Activated T-helper 17 cell treated with anti-CD3 and anti-CD28 coated beads, Interleukin-2, amount 50 U/mL, for 72 hours (primary cell): ENCODE measurements at regions not wholly inside any gene's neighbourhood (a gene's known extent, or its start where the extent isn't known, plus 50 kb on each side); places are given as distances from the start of the nearest gene placed in this dataset.

Experiments used
- ATAC-seq: fragments of 150-1000 bp; cut with Tn5 transposase; replicated peaks from 2 replicates; pipeline ENCODE4 v1.10.0; 2021; ENCODE audit warnings: mild to moderate bottlenecking, moderate library complexity
- H3K27ac Mint-ChIP-seq: one replicate; pipeline ENCODE4 v1.8.0; 2022; ENCODE audit warnings: mixed read lengths
- H3K27me3 Mint-ChIP-seq: one replicate; pipeline ENCODE4 v1.8.0; 2022; ENCODE audit warnings: mixed read lengths
- H3K36me3 Mint-ChIP-seq: one replicate; pipeline ENCODE4 v1.8.0; 2022; ENCODE audit warnings: low read depth, mild to moderate bottlenecking, mixed read lengths
- H3K4me1 Mint-ChIP-seq: one replicate; pipeline ENCODE4 v1.8.0; 2022; ENCODE audit warnings: mixed read lengths
- H3K4me3 Mint-ChIP-seq: one replicate; pipeline ENCODE4 v1.8.0; 2022; ENCODE audit warnings: mild to moderate bottlenecking, mixed read lengths
- H3K9me3 Mint-ChIP-seq: one replicate; pipeline ENCODE4 v1.8.0; 2022; ENCODE audit warnings: mixed read lengths

DNA sequence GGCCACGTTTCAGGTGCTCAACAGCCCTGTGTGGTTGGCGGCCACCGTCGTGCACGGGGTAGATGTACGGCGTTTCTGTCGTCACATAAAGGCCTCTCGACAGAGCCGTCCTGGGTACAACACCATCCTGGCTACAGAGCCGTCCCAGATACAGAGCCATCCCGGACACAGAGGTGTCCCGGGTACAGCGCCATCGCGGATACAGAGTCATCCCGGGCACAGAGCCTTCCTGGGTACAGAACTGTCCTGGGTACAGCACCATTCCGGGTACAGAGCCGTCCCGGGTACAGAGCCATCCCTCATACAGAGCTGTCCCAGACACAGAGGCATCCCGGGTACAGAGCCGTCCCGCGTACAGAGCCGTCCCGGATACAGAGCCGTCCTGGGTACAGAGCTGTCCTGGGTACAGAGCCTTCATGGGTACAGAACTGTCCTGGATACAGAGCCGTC, 222.7 kb upstream of the SOX1 start:
- ATAC-seq = no peak
- Mint-ChIP-seq H3K27ac (no peak overlapping the region), H3K36me3 (no peaks in the 10 kb centered on the region), H3K9me3 (no peaks in the 10 kb centered on the region), H3K4me1 (no peaks in the 10 kb centered on the region), H3K4me3 (no peak overlapping the region), H3K27me3 (peaks cover 22% of the 10 kb centered on the region)

- Mint-ChIP-seq H3K4me3 (no peak overlapping the region), H3K27ac (no peak overlapping the region), H3K9me3 (no peaks in the 10 kb centered on the region), H3K36me3 (no peaks in the 10 kb centered on the region), H3K27me3 (peaks cover 22% of the 10 kb centered on the region), H3K4me1 (no peaks in the 10 kb centered on the region)
- ATAC-seq = no peak
Observed at GRCh38 chr13:111844682-111845081, 222.3 kb upstream of the SOX1 start.

DNA sequence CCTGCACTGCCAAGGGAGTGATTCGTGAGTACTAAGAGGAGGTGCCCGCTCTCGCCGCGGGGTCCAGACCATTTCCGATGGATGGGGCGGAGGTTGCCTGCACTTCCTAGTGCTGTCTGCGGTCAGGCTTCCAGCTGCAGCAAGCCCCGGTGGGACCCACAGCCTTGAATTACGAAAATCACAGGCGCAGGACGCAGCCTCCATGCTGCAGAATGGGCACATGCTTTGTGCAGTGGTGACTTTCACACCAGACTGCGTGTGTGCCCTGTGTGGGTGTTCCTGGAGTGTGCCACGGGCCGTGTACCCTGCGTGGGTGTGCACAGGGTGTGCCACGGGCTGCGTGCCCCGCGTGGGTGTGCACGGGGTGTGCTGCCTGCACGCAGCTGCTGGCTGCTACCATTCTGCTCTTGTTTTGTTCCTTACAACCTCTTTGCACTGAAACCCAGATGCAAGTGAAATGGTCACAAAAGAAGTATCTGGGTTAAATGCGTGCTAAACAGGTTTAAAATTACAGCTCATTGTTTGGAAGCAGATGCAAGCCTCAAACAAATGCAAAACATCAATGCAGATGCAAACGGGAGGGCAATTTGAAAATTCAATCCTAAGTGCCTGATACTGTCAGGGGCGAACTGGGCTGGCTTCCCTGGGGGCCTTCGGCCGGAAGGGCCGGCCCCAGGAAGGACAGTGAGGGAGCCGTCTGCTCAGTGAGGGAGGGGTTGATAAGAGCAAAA, 221.2 kb upstream of the SOX1 start:
- ATAC-seq = no peak
- Mint-ChIP-seq H3K36me3 (no peaks in the 10 kb centered on the region), H3K9me3 (no peaks in the 10 kb centered on the region), H3K27ac (no peak overlapping the region), H3K27me3 (peaks cover 22% of the 10 kb centered on the region), H3K4me3 (no peak overlapping the region), H3K4me1 (no peaks in the 10 kb centered on the region)

DNA sequence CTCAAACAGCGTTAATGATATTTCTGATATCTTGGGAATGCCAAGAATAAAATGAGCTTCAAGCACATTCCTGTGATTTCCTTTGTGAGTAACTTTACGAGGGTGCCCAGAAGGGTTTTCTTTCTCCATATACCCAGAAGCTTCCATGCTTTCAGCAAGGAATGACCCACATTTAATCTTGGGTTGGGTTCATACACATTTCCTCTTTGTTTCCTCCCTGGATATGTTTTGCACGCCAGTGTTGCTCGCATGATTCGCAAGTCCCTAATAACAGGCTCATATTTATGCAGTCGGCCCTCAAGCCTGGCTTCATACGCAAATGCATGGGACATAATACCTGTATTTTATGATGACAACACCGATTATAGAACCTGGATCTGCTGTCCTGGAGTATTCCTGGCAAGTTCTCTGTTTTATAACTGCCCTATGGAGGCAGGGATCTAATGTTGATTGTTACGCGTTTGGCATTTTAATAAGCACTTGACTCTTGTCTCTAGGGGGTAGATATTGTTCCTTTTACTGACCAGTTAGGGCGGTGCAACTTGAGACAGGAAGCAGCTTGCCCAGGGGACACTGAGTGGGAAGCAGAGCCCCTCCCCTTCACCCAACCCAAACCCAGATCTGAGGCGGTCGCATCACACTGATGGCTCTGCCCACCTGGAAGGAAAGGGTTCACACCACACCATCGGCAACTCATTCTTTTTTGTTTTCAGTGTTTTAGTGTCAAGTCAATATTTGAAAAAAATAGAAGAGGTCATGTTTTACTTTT, 220.4 kb upstream of the SOX1 start:
- H3K27ac Mint-ChIP-seq = no peak overlapping the region
- H3K9me3 Mint-ChIP-seq = no peaks in the 10 kb centered on the region
- H3K36me3 Mint-ChIP-seq = no peaks in the 10 kb centered on the region
- H3K4me1 Mint-ChIP-seq = no peaks in the 10 kb centered on the region
- no peak for ATAC-seq
- H3K27me3 Mint-ChIP-seq = peaks cover 25% of the 10 kb centered on the region
- H3K4me3 Mint-ChIP-seq = no peak overlapping the region

GRCh38 chr13:111847964-111848363, 219.0 kb upstream of the SOX1 start:
- H3K9me3 Mint-ChIP-seq = no peaks in the 10 kb centered on the region
- H3K4me3 Mint-ChIP-seq = no peak overlapping the region
- no peak for ATAC-seq
- no peaks in the 10 kb centered on the region for H3K36me3 Mint-ChIP-seq
- H3K27ac Mint-ChIP-seq = no peak overlapping the region
- no peaks in the 10 kb centered on the region for H3K4me1 Mint-ChIP-seq
- peaks cover 25% of the 10 kb centered on the region for H3K27me3 Mint-ChIP-seq

DNA sequence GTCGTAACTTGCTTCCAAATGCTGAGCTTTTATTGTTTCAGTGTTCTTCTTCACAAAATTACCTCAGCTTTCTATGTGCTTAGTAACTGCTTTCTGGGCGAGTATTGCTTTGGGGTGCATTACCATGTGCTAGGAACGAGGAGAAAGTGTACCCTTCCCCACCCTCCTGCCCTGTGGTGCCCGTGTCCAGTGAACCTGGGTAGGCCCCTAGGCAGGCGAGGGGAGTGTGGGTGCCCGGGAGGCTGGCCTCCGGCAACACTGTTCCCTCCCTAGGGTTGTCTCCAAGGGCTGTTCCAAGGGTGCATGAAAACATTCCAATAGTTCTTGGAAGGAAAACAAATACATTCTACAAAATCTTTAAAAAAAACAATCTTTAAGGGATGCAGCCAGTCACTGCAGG, 216.5 kb upstream of the SOX1 start:
- Mint-ChIP-seq H3K4me1 (no peaks in the 10 kb centered on the region), H3K27me3 (peaks cover 25% of the 10 kb centered on the region), H3K27ac (no peak overlapping the region), H3K36me3 (no peaks in the 10 kb centered on the region), H3K9me3 (no peaks in the 10 kb centered on the region), H3K4me3 (no peak overlapping the region)
- ATAC-seq = no peak

DNA sequence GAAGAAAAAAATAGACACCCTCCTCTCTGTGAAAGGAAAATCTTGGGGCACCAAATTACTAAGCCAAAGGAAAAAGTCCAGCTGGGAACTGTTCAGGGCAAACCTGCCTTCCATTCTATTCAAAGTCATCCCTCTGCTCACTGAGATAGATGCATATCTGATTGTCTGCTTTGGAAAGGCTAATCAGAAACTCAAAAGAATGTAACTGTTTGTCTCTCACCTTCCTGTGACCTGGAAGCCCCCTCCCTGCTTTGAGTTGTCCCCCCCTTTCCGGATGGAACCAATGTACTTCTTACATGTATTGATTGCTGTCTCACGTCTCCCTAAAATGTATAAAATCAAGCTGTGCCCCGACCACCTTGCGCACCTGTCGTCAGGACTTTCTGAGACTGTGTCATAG, 216.0 kb upstream of the SOX1 start:
- no peak for ATAC-seq
- H3K27ac Mint-ChIP-seq = no peak overlapping the region
- no peaks in the 10 kb centered on the region for H3K4me1 Mint-ChIP-seq
- no peaks in the 10 kb centered on the region for H3K9me3 Mint-ChIP-seq
- no peaks in the 10 kb centered on the region for H3K36me3 Mint-ChIP-seq
- no peak overlapping the region for H3K4me3 Mint-ChIP-seq
- H3K27me3 Mint-ChIP-seq = peaks cover 25% of the 10 kb centered on the region

DNA sequence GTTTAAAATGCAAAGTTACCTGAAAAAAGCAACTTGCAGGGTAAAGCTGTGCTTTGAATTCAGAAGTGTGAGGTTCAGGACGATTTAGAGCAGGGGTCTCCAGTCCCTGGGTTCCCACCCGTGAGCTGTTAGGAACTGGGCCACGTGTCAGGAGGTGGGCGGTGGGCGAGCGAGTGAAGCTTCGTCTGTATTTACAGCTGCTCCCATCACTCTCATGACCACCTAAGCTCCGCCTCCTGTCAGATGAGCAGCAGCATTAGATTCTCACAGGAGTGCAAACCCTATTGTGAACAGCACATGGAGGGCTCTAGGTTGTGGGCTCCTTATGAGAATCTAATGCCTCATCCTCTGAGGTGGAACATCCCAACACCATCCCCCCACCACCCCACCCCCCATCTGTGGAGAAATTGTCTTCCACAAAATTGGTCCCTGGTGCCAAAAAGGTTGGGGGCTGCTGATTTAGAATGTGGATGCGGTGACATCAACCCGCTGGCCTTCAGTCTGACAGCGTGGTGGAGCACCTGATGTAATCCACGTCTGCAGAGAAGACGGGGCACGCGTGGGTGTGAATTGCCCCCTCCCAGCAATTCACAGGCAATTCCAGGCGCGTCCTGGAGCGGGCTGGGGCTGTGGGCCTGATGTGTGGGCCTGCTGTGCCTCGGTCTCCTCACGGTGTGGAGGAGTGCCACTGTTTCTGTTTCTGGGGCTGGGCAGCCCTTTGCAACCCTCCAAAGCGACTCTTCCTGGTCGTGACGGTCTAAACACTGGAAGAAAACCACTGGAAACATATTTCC, 214.0 kb upstream of the SOX1 start:
- Mint-ChIP-seq H3K9me3 (no peaks in the 10 kb centered on the region), H3K27me3 (peaks cover 12% of the 10 kb centered on the region), H3K4me1 (no peaks in the 10 kb centered on the region), H3K4me3 (no peak overlapping the region), H3K27ac (no peak overlapping the region), H3K36me3 (no peaks in the 10 kb centered on the region)
- no peak for ATAC-seq

GRCh38 chr13:111853721-111854120, 213.2 kb upstream of the SOX1 start:
- no peak overlapping the region for H3K27ac Mint-ChIP-seq
- no peaks in the 10 kb centered on the region for H3K9me3 Mint-ChIP-seq
- ATAC-seq = no peak
- H3K36me3 Mint-ChIP-seq = no peaks in the 10 kb centered on the region
- peaks cover 4% of the 10 kb centered on the region for H3K27me3 Mint-ChIP-seq
- no peak overlapping the region for H3K4me3 Mint-ChIP-seq
- H3K4me1 Mint-ChIP-seq = no peaks in the 10 kb centered on the region

GRCh38 chr13:111854403-111854802, 212.5 kb upstream of the SOX1 start:
- Mint-ChIP-seq H3K36me3 (no peaks in the 10 kb centered on the region), H3K27me3 (peaks cover 3% of the 10 kb centered on the region), H3K4me1 (no peaks in the 10 kb centered on the region), H3K9me3 (no peaks in the 10 kb centered on the region), H3K27ac (no peak overlapping the region), H3K4me3 (no peak overlapping the region)
- no peak for ATAC-seq

GRCh38 chr13:111855191-111855590, 211.8 kb upstream of the SOX1 start:
- no peak overlapping the region for H3K4me3 Mint-ChIP-seq
- H3K27ac Mint-ChIP-seq = no peak overlapping the region

GRCh38 chr13:111855786-111856185, 211.2 kb upstream of the SOX1 start:
- ATAC-seq = no peak
- Mint-ChIP-seq H3K4me3 (no peak overlapping the region), H3K27me3 (peaks cover 3% of the 10 kb centered on the region), H3K9me3 (no peaks in the 10 kb centered on the region), H3K4me1 (no peaks in the 10 kb centered on the region), H3K27ac (no peak overlapping the region), H3K36me3 (no peaks in the 10 kb centered on the region)

More at GRCh38 chr13:111855191-111855590, 211.8 kb upstream of the SOX1 start:
- H3K27me3 Mint-ChIP-seq = peaks cover 3% of the 10 kb centered on the region
- H3K4me1 Mint-ChIP-seq = no peaks in the 10 kb centered on the region
- ATAC-seq = no peak
- no peaks in the 10 kb centered on the region for H3K36me3 Mint-ChIP-seq
- no peaks in the 10 kb centered on the region for H3K9me3 Mint-ChIP-seq

- Mint-ChIP-seq H3K9me3 (no peaks in the 10 kb centered on the region), H3K36me3 (no peaks in the 10 kb centered on the region)
Observed at GRCh38 chr13:111856571-111856970, 210.4 kb upstream of the SOX1 start.

GRCh38 chr13:111857336-111857735, 209.6 kb upstream of the SOX1 start:
- H3K4me3 Mint-ChIP-seq = no peak overlapping the region
- no peaks in the 10 kb centered on the region for H3K36me3 Mint-ChIP-seq
- H3K27me3 Mint-ChIP-seq = no peaks in the 10 kb centered on the region
- no peak for ATAC-seq
- no peaks in the 10 kb centered on the region for H3K9me3 Mint-ChIP-seq
- H3K27ac Mint-ChIP-seq = no peak overlapping the region
- no peaks in the 10 kb centered on the region for H3K4me1 Mint-ChIP-seq

More at GRCh38 chr13:111856571-111856970, 210.4 kb upstream of the SOX1 start:
- H3K27ac Mint-ChIP-seq = no peak overlapping the region
- no peak for ATAC-seq
- no peak overlapping the region for H3K4me3 Mint-ChIP-seq
- no peaks in the 10 kb centered on the region for H3K4me1 Mint-ChIP-seq
- no peaks in the 10 kb centered on the region for H3K27me3 Mint-ChIP-seq
